ENCODE measurements at regions not wholly inside any gene's neighbourhood (a gene's known extent, or its start where the extent isn't known, plus 50 kb on each side); places are given as distances from the start of the nearest gene placed in this dataset.
"Not testable (repeated sequence)": the region's sequence is repeated elsewhere in the genome, so short reads cannot be mapped to it uniquely, and the experiment has no call there.

- not testable (repeated sequence) for DNase-seq
These were observed 1672.5 kb upstream of the B3GALT2 start for GRCh38 chr1:194858811-194859480.

- no peak for DNase-seq
These were observed 1671.0 kb upstream of the B3GALT2 start for GRCh38 chr1:194857413-194857812.

- DNase-seq: no peak
These were observed 1662.4 kb upstream of the B3GALT2 start for GRCh38 chr1:194848846-194849245.

GRCh38 chr1:194846488-194846887 is 1660.1 kb upstream of the B3GALT2 start:
- no peak for DNase-seq

- no peak for DNase-seq
These were observed 1656.7 kb upstream of the B3GALT2 start for GRCh38 chr1:194843077-194843476.

- DNase-seq: no peak
These were observed 1646.7 kb upstream of the B3GALT2 start for GRCh38 chr1:194833111-194833510.

- not testable (repeated sequence) for DNase-seq
These were observed 1645.2 kb upstream of the B3GALT2 start for GRCh38 chr1:194831595-194831994.

GRCh38 chr1:194830387-194830786 is 1644.0 kb upstream of the B3GALT2 start:
- no peak for DNase-seq

GRCh38 chr1:194829492-194829891 is 1643.1 kb upstream of the B3GALT2 start:
- DNase-seq: no peak

- DNase-seq: no peak
These were observed 1639.0 kb upstream of the B3GALT2 start for GRCh38 chr1:194825382-194825781.

- no peak for DNase-seq
These were observed 1634.7 kb upstream of the B3GALT2 start for GRCh38 chr1:194821091-194821490.

GRCh38 chr1:194818674-194819073 is 1632.3 kb upstream of the B3GALT2 start:
- DNase-seq: no peak

- DNase-seq: no peak
These were observed 1630.4 kb upstream of the B3GALT2 start for GRCh38 chr1:194816859-194817258.

GRCh38 chr1:194813096-194813495 is 1626.7 kb upstream of the B3GALT2 start:
- DNase-seq: no peak

GRCh38 chr1:194809665-194810064 is 1623.3 kb upstream of the B3GALT2 start:
- no peak for DNase-seq

- no peak for DNase-seq
These were observed 1622.8 kb upstream of the B3GALT2 start for GRCh38 chr1:194809215-194809614.

- DNase-seq: no peak
These were observed 1621.3 kb upstream of the B3GALT2 start for GRCh38 chr1:194807530-194808220.

- DNase-seq: no peak
These were observed 1616.2 kb upstream of the B3GALT2 start for GRCh38 chr1:194802572-194802971.

- DNase-seq: no peak
These were observed 1609.6 kb upstream of the B3GALT2 start for GRCh38 chr1:194795917-194796593.

- no peak for DNase-seq
These were observed 1600.6 kb upstream of the B3GALT2 start for GRCh38 chr1:194787001-194787400.

GRCh38 chr1:194786027-194786426 is 1599.6 kb upstream of the B3GALT2 start:
- no peak for DNase-seq

GRCh38 chr1:194776657-194777056 is 1590.2 kb upstream of the B3GALT2 start:
- no peak for DNase-seq

GRCh38 chr1:194774535-194774934 is 1588.1 kb upstream of the B3GALT2 start:
- no peak for DNase-seq
